GM10248 (cell line): ENCODE measurements at regions not wholly inside any gene's neighbourhood (a gene's known extent, or its start where the extent isn't known, plus 50 kb on each side); places are given as distances from the start of the nearest gene placed in this dataset.

ENCODE experiments used
- CTCF ChIA-PET: fragments of 300-600 bp; sonication (Branson Sonifier 250); formaldehyde crosslinking; extraction: SDS; loops from one replicate; lab custom pipeline; 2021; ENCODE audit warnings: antibody characterized with exemption; lab: Yijun Ruan, JAX
- POLR2A ChIA-PET: fragments of 350-650 bp; sonication (Branson Sonifier 250); formaldehyde crosslinking; extraction: SDS; loops from one replicate; lab custom pipeline; 2020; ENCODE audit warnings: antibody characterized with exemption; lab: Yijun Ruan, JAX
- DNase-seq: peaks from one replicate; pipeline ENCODE4 v3.0.0; 2012; ENCODE audit errors: extremely low spot score
- CTCF ChIP-seq: IDR thresholded peaks from 2 replicates; pipeline ENCODE4 v1.5.1; 2012; ENCODE audit warnings: mild to moderate bottlenecking, low read depth; ENCODE audit errors: extremely low read depth, missing control alignments, control extremely low read depth

- TF ChIP-seq CTCF = no peak
- ChIA-PET CTCF (interaction anchor here (0.7 kb wide), 1 partner anchor 28 kb away, joined by 4 read pairs; no protein-coding TSS in a partner anchor), POLR2A (no interaction called here)
- DNase-seq = no peak
Measured at GRCh38 chr5:134463991-134464760, 52.5 kb upstream of the CDKN2AIPNL start.

- TF ChIP-seq CTCF = no peak
- ChIA-PET CTCF (interaction anchor here (0.7 kb wide), 1 partner anchor 27 kb away, joined by 4 read pairs; no protein-coding TSS in a partner anchor), POLR2A (no interaction called here)
- DNase-seq = no peak
Measured at GRCh38 chr5:134463176-134463720, 51.6 kb upstream of the CDKN2AIPNL start.

GRCh38 chr5:134462761-134463160 lies 51.1 kb upstream of the CDKN2AIPNL start:
- DNase-seq = no peak
- no peak for TF ChIP-seq CTCF
- CTCF ChIA-PET = interaction anchor here (1.2 kb wide), 1 partner anchor 22 kb away, joined by 4 read pairs; no protein-coding TSS in a partner anchor
- POLR2A ChIA-PET = no interaction called here

GRCh38 chr5:134462047-134462575 lies 50.4 kb upstream of the CDKN2AIPNL start:
- CTCF ChIA-PET = interaction anchor here (1.2 kb wide), 1 partner anchor 22 kb away, joined by 4 read pairs; no protein-coding TSS in a partner anchor
- DNase-seq = no peak
- POLR2A ChIA-PET = no interaction called here
- TF ChIP-seq CTCF = no peak
